IMR-90 (cell line): ENCODE measurements at regions not wholly inside any gene's neighbourhood (a gene's known extent, or its start where the extent isn't known, plus 50 kb on each side); places are given as distances from the start of the nearest gene placed in this dataset.

Source experiments
- ATAC-seq: fragments of 200-7000 bp; cut with Tn5 transposase; 2 replicates; pipeline ENCODE4 v1.9.1; 2020; ENCODE audit warnings: low read depth, mild to moderate bottlenecking, moderate library complexity
- BruUV-seq: library from RNA; stranded (reverse); fragments of 400-500 nt; replicated peaks from 2 replicates; lab custom pipeline; 2021; lab: Mats Ljungman, UMichigan
- CTCF ChIA-PET: fragments of 300-600 bp; formaldehyde crosslinking; extraction: SDS; loops from one replicate; lab custom pipeline; 2021; ENCODE audit warnings: antibody characterized with exemption; lab: Yijun Ruan, JAX
- POLR2A ChIA-PET: fragments of 300-600 bp; sonication (Branson Sonifier 250); formaldehyde crosslinking; loops from one replicate; lab custom pipeline; 2022; ENCODE audit warnings: antibody characterized with exemption; ENCODE audit not compliant: unreplicated experiment; lab: Charles Lee
- DNase-seq: peaks from one replicate; pipeline ENCODE4 v3.0.0; 2013
- H2AFZ ChIP-seq: replicated peaks from 2 replicates; pipeline ENCODE3; 2013; ENCODE audit warnings: low read length, mild to moderate bottlenecking; ENCODE audit not compliant: poor library complexity
- H2AK5ac ChIP-seq: 2 replicates; pipeline ENCODE4 v1.6.1; 2013; ENCODE audit warnings: low read depth, low read length, inconsistent platforms
- H2AK9ac ChIP-seq: replicated peaks from 2 replicates; pipeline ENCODE3; 2013; ENCODE audit warnings: mild to moderate bottlenecking, low read depth, low read length, moderate library complexity; ENCODE audit not compliant: poor library complexity
- H2BK120ac ChIP-seq: 2 replicates; pipeline ENCODE4 v1.6.1; 2013; ENCODE audit warnings: low read depth, low read length, inconsistent platforms
- H2BK15ac ChIP-seq: 3 replicates; pipeline ENCODE4 v1.6.1; 2013; ENCODE audit warnings: low read depth, low read length, inconsistent platforms
- H2BK20ac ChIP-seq: 2 replicates; pipeline ENCODE4 v1.6.1; 2013; ENCODE audit warnings: low read depth, mild to moderate bottlenecking, inconsistent platforms, low read length, moderate library complexity
- H2BK5ac ChIP-seq: 2 replicates; pipeline ENCODE4 v1.6.1; 2013; ENCODE audit warnings: mild to moderate bottlenecking, low read depth, low read length, inconsistent platforms; ENCODE audit not compliant: poor library complexity, severe bottlenecking
- H3K14ac ChIP-seq: replicated peaks from 2 replicates; pipeline ENCODE4 v1.6.1; 2013; ENCODE audit warnings: low read depth, low read length, inconsistent platforms
- H3K18ac ChIP-seq: 2 replicates; pipeline ENCODE4 v1.6.1; 2013; ENCODE audit warnings: low read depth, low read length, control low read depth
- H3K23ac ChIP-seq: 2 replicates; pipeline ENCODE4 v1.6.1; 2013; ENCODE audit warnings: low read depth, low read length, inconsistent platforms
- H3K27ac ChIP-seq: 2 replicates; pipeline ENCODE4 v1.5.1; 2013; ENCODE audit warnings: mild to moderate bottlenecking, control low read depth, low read length; ENCODE audit not compliant: insufficient read depth
- H3K27me3 ChIP-seq: 2 replicates; pipeline ENCODE4 v1.6.1; 2013; ENCODE audit warnings: low read length; ENCODE audit not compliant: control insufficient read depth, insufficient read depth
- H3K36me3 ChIP-seq: 2 replicates; pipeline ENCODE4 v1.6.1; 2013; ENCODE audit warnings: low read length, mixed read lengths; ENCODE audit not compliant: control insufficient read depth, insufficient read depth
- H3K4ac ChIP-seq: 2 replicates; pipeline ENCODE4 v1.6.1; 2013; ENCODE audit warnings: low read depth, low read length, inconsistent platforms
- H3K4me1 ChIP-seq: 2 replicates; pipeline ENCODE4 v1.6.1; 2013; ENCODE audit warnings: low read length, mixed read lengths; ENCODE audit not compliant: control insufficient read depth, insufficient read depth
- H3K4me2 ChIP-seq: 2 replicates; pipeline ENCODE4 v1.6.1; 2013; ENCODE audit warnings: low read depth, mild to moderate bottlenecking, control low read depth, low read length, moderate library complexity
- H3K4me3 ChIP-seq: 2 replicates; pipeline ENCODE4 v1.5.1; 2013; ENCODE audit warnings: low read depth, mild to moderate bottlenecking, control low read depth, low read length, moderate library complexity; ENCODE audit not compliant: insufficient read depth
- H3K56ac ChIP-seq: 2 replicates; pipeline ENCODE4 v1.6.1; 2013; ENCODE audit warnings: low read length, inconsistent platforms; ENCODE audit not compliant: insufficient read depth; ENCODE audit errors: extremely low read depth
- H3K79me1 ChIP-seq, 2 experiments: 2 replicates each; pipeline ENCODE4 v1.6.1; 2013; ENCODE audit warnings: low read length in 2 of 2, inconsistent platforms in 1 of 2, low read depth in 1 of 2
- H3K9ac ChIP-seq: 2 replicates; pipeline ENCODE4 v1.6.1; 2013; ENCODE audit warnings: low read depth, low read length, control low read depth
- H3K9me1 ChIP-seq: 2 replicates; pipeline ENCODE4 v1.6.1; 2013; ENCODE audit warnings: low read length, inconsistent platforms; ENCODE audit not compliant: insufficient read depth
- H3K9me3 ChIP-seq: 2 replicates; pipeline ENCODE4 v1.6.1; 2013; ENCODE audit warnings: low read length; ENCODE audit not compliant: control insufficient read depth, insufficient read depth
- H4K20me1 ChIP-seq: 2 replicates; pipeline ENCODE4 v1.6.1; 2013; ENCODE audit warnings: low read length, inconsistent platforms; ENCODE audit not compliant: insufficient read depth
- H4K5ac ChIP-seq: 2 replicates; pipeline ENCODE4 v1.6.1; 2013; ENCODE audit warnings: mild to moderate bottlenecking, low read depth, low read length, control low read depth
- H4K8ac ChIP-seq, 2 experiments: 2 replicates each; pipeline ENCODE4 v1.6.1; 2013; ENCODE audit warnings: low read depth in 2 of 2, low read length in 2 of 2, control low read depth in 1 of 2, inconsistent platforms in 1 of 2
- H4K91ac ChIP-seq: 2 replicates; pipeline ENCODE4 v1.6.1; 2013; ENCODE audit warnings: low read depth, low read length, inconsistent platforms; ENCODE audit not compliant: insufficient read depth
- CHD1 ChIP-seq: IDR thresholded peaks from 2 replicates; pipeline ENCODE4 v1.6.1; 2012; ENCODE audit warnings: low read depth, low read length, improper control_type of control experiment
- RAD21 ChIP-seq: IDR thresholded peaks from 2 replicates; pipeline ENCODE4 v1.6.1; 2012; ENCODE audit warnings: low read length, improper control_type of control experiment
- SMC3 ChIP-seq: fragments of 150-350 bp; IDR thresholded peaks from 2 replicates; pipeline ENCODE4 v1.6.1; 2016; ENCODE audit warnings: low read depth, mild to moderate bottlenecking, antibody characterized with exemption, low read length, moderate library complexity
- dilution Hi-C: fragments of 300-500 bp; cut with HindIII; formaldehyde crosslinking; loops from one replicate; pipeline ENCODE4 v1.14.3; 2018; ENCODE audit warnings: low sequenced_read_pairs; ENCODE audit not compliant: unreplicated experiment
- in situ Hi-C: fragments of 300-500 bp; cut with MboI; formaldehyde crosslinking; loops from 3 replicates; pipeline ENCODE4 v1.14.3; 2019; ENCODE audit warnings: low sequenced_read_pairs, inconsistent platforms, mixed read lengths
- intact Hi-C: fragments of 100-400 bp; cut with micrococcal nuclease; formaldehyde crosslinking; loops from 2 replicates; pipeline ENCODE4 v1.10.0; 2022
- TF ChIP-seq, protein P1 (sequence below): conservative IDR thresholded peaks from 2 replicates; pipeline ENCODE4 v1.5.1; 2012; ENCODE audit warnings: mild to moderate bottlenecking, low read depth, low read length, improper control_type of control experiment

DNA sequence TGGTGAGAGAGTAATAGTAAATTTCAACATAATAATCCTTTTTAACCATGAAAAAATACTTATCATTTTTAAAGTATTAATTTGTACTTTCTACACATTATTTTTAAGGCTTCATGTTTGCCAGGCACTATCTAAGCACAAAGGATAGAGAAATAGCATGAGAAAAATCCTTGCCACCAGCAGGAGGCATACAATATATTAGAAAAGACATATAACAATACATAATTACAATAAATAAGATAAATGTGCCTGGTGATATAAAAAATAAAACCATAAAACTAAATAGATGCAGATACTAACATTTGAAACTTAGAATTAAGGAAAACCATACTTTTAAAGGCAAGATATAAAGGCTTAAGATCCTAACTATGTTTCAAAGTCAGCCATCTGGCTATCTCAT, 1256.4 kb downstream of the DIAPH3 start:
- CTCF ChIA-PET: no interaction called here
- BruUV-seq: no TSS peak
- intact Hi-C loops: loop anchor here (1.0 to 2.0 kb wide), 2 partner anchors 271 to 411 kb away; no protein-coding TSS in a partner anchor

More for the DNA sequence above, 1256.4 kb downstream of the DIAPH3 start:
- Histone ChIP-seq H3K27me3 (no peaks in the 10 kb centered on the region), H4K5ac (no peak overlapping the region), H4K20me1 (no peaks in the 10 kb centered on the region), H3K4me2 (no peak overlapping the region), H3K56ac (no peak overlapping the region), H3K4ac (no peak overlapping the region), H3K18ac (no peak overlapping the region), H3K9me3 (no peaks in the 10 kb centered on the region), H3K4me3 (no peak overlapping the region), H2BK5ac (no peak overlapping the region), H3K23ac (no peak overlapping the region), H3K14ac (no peak overlapping the region), H2AFZ (no peak overlapping the region), H4K91ac (no peak overlapping the region), H3K36me3 (no peaks in the 10 kb centered on the region), H3K4me1 (no peaks in the 10 kb centered on the region), H2BK20ac (no peak overlapping the region), H2BK120ac (no peak overlapping the region), H2AK5ac (no peak overlapping the region), H3K79me1 (no peaks in the 10 kb centered on the region), H4K8ac (no peak overlapping the region), H3K27ac (no peak overlapping the region), H3K9me1 (no peaks in the 10 kb centered on the region), H2AK9ac (no peak overlapping the region), H3K9ac (no peak overlapping the region), H2BK15ac (no peak overlapping the region)
- dilution Hi-C loops: no loop called here
- TF ChIP-seq CHD1 (no peak), SMC3 (peak; percentile 26; the same call in 1 of the 2 replicates), RAD21 (peak; percentile 32)
- TF ChIP-seq, protein P1, sequence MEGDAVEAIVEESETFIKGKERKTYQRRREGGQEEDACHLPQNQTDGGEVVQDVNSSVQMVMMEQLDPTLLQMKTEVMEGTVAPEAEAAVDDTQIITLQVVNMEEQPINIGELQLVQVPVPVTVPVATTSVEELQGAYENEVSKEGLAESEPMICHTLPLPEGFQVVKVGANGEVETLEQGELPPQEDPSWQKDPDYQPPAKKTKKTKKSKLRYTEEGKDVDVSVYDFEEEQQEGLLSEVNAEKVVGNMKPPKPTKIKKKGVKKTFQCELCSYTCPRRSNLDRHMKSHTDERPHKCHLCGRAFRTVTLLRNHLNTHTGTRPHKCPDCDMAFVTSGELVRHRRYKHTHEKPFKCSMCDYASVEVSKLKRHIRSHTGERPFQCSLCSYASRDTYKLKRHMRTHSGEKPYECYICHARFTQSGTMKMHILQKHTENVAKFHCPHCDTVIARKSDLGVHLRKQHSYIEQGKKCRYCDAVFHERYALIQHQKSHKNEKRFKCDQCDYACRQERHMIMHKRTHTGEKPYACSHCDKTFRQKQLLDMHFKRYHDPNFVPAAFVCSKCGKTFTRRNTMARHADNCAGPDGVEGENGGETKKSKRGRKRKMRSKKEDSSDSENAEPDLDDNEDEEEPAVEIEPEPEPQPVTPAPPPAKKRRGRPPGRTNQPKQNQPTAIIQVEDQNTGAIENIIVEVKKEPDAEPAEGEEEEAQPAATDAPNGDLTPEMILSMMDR: peak; percentile 27; the same call in 1 of the 2 replicates
- ATAC-seq (no peak), DNase-seq (peak; percentile 0)
- POLR2A ChIA-PET: no interaction called here
- in situ Hi-C loops: no loop called here
